ENCODE measurements at regions not wholly inside any gene's neighbourhood (a gene's known extent, or its start where the extent isn't known, plus 50 kb on each side); places are given as distances from the start of the nearest gene placed in this dataset.

- TF ChIP-seq CTCF (IDR thresholded peaks at IDR 0.05) = no peak
- no peak for TF ChIP-seq POLR2A (IDR thresholded peaks at IDR 0.05)
- no peak for TF ChIP-seq POLR2AphosphoS5 (IDR thresholded peaks at IDR 0.05)
These were observed 64.9 kb upstream of the MEDAG start for GRCh38 chr13:30841154-30841553.

Measured in sigmoid colon (tissue), 4 donors.